ENCODE measurements at regions not wholly inside any gene's neighbourhood (a gene's known extent, or its start where the extent isn't known, plus 50 kb on each side); places are given as distances from the start of the nearest gene placed in this dataset.

DNA sequence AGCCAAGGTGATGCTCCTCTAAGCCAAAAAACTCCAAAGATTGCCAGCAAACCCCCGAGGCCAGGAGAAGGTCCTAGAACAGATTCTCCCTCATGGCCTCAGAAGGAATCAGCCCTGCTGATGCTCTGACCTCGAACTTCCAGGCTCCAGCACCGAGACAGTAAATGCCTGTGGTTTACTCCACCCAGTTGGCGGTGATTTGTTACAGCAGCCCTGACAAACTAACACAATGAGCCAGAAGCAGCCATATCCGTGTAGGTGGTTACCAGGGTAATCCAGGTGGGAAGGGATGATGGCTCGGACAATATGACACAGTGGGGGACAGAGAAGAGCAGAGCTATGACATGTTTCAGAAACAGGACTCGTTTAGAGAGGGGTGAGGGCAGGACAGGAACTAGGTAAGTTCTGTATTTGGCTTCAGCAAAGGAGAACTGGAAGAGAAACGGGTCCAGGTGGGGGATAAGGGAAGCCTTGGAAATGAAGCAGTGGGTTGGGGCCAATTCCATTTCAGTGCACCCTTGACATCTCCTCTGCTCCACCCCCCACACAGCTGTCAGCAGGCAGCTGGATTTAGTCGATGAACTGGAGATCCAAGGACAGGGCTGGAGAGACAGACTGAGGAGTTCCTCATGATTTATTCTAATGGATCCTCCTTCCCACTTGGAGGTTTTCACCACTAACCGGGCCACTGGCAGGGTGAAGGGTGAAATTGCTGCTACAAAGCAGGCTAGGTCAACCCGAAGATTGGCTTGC is 179.7 kb upstream of the SH3BP4 start:
- TF ChIP-seq, protein P1, sequence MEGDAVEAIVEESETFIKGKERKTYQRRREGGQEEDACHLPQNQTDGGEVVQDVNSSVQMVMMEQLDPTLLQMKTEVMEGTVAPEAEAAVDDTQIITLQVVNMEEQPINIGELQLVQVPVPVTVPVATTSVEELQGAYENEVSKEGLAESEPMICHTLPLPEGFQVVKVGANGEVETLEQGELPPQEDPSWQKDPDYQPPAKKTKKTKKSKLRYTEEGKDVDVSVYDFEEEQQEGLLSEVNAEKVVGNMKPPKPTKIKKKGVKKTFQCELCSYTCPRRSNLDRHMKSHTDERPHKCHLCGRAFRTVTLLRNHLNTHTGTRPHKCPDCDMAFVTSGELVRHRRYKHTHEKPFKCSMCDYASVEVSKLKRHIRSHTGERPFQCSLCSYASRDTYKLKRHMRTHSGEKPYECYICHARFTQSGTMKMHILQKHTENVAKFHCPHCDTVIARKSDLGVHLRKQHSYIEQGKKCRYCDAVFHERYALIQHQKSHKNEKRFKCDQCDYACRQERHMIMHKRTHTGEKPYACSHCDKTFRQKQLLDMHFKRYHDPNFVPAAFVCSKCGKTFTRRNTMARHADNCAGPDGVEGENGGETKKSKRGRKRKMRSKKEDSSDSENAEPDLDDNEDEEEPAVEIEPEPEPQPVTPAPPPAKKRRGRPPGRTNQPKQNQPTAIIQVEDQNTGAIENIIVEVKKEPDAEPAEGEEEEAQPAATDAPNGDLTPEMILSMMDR (conservative IDR thresholded peaks at IDR 0.05 in 1 of 2, IDR thresholded peaks at IDR 0.05 in 1 of 2; ENCODE audit: low read depth in 1 of 2, low read length in 2 of 2), result no peak
- no peak for TF ChIP-seq EZH2 (IDR thresholded peaks at IDR 0.05; ENCODE audit: low read length, missing control alignments)
